SIG-M5 treated with dmso at 0.1 percent for 504 hours (cell line): ENCODE measurements at regions not wholly inside any gene's neighbourhood (a gene's known extent, or its start where the extent isn't known, plus 50 kb on each side); places are given as distances from the start of the nearest gene placed in this dataset.
"Not testable (repeated sequence)": the region's sequence is repeated elsewhere in the genome, so short reads cannot be mapped to it uniquely, and the experiment has no call there.

Experiments
- DNase-seq: peaks from one replicate; lab custom pipeline; 2025; ENCODE audit not compliant: unreplicated experiment; lab: John Stamatoyannopoulos, UW

DNA sequence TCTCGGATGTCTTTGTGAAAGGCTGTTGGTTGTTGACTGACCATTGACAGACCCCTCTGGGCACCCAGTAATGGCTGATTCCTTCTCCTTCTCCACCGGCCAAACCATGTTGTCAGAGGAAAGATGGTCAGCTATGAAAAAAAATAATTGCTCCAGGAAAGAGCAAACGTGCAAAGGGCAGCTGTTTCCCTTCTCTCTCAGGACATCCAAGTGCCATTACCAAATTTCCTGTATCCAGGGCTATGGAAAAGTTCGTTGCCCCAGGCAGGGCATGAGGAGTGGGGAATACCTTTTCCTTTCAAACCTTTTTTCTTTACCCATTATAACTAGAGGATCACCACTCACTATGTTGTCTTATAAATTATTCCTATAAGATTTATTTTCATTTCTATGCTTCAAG lies 321.5 kb upstream of the HNRNPA3 start:
- DNase-seq, result no peak

DNA sequence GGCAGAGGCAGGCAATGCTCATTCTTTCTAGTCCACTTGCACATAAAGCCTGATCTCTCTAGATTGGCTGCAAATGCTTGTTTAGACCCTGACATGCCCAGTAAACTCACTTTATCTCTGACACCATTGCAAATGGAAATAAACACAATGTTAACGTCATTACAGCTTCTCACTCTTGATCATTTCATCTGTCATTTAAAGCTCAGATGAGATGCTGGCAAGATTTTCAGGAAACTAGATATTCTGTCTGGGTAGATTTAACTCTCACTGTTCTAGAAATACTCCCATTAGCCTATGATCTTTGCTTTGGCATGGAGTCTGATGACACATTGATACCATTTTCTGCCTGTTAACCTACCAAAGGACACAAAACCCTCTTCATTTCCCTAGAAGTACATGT lies 320.7 kb upstream of the HNRNPA3 start:
- DNase-seq, result no peak

DNA sequence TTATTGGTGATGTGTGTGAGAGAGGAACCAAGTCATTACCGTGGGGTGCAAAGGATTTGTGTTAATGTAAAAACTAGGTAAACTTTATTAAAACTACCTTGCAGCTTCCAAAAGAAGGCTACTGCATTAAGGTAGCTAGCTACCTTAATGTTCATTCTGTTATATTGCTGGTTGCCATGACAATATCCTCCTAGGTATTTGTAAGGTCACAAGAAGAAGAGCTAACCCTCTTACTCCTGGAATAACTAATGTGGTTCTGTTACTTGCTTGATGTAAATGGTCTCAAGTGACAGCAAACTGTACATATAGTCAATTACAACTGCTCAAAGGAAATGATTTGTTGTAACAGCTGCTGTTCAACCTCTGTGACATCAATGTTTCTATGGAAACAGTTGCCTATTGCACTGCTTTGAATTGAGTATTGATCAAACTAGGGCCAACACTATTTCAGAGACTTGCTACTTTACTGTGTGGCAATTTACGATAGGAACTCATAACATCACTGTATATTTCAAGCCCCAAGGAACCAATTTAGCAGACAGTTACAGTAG lies 319.8 kb upstream of the HNRNPA3 start:
- DNase-seq, result no peak

DNA sequence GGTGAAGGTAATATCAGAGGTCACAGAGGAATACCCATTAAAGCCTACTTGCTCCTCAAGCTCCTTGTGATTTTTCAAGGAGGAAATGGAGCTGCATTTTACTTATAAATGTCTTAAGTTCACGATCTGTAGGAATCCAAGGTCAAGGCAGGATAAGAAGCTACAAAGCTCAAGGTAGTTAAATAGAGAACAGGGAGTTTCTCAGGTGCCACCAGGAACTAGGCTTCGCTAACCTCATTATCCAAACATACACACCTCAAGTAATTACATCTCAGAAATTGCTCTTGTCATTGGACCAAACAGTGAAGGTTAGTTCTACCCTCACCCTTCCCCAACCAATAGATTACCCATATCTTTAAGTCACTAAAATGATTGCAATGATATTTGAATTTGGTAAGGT lies 317.4 kb upstream of the HNRNPA3 start:
- DNase-seq, result no peak

DNA sequence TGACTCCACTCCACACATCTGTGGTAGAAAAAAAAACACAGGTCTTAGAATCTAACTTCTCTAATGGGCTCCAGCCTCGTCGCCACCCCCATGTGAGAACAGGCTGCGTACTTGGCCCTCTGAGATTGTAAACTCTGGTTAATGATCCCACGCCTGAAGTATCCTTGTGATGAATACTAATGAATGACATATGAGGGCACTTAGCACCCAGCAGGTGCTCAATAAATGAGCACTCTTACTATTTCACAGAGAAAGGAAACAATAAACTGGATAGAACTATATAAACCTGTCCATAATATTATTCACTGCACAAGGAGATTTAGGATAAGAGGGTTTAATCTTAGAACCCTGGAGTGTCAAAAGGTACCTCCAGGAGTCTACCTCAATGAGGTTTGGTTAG lies 310.1 kb upstream of the HNRNPA3 start:
- no peak for DNase-seq

DNA sequence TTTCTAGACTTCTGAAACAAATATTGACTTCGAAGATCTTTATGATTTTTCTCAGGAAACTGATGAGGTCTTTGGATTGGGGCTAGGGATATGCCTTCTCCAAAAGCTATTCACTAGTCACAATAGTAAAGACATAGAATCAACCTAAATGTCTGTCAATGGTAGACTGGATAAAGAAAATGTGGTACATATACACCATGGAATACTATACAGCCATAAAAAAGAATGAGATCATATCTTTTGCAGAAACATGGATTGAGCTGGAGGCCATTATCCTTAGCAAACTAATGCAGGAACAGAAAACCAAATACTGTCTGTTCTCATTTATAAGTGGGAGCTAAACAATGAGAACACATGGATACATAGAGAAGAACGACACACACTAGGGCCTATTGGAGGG lies 308.5 kb upstream of the HNRNPA3 start:
- not testable (repeated sequence) for DNase-seq

DNA sequence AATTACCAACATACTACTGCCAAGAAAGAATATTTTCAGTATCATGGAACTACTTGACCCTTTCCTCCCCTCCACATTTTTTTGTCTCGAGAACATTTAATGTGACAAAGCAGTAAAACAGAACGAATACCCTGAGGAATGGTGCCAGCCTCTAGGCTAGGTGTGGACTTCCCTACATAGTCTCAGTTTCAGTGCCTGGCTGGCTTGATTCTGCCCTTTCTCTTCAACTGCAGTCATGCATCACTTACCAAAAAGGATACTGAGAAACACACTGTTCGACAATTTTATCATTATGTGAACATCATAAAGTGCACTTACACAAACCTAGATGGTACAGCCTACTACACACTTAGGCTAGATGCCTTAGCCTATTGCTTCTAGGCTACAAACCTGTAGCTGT lies 305.3 kb upstream of the HNRNPA3 start:
- DNase-seq, result no peak

DNA sequence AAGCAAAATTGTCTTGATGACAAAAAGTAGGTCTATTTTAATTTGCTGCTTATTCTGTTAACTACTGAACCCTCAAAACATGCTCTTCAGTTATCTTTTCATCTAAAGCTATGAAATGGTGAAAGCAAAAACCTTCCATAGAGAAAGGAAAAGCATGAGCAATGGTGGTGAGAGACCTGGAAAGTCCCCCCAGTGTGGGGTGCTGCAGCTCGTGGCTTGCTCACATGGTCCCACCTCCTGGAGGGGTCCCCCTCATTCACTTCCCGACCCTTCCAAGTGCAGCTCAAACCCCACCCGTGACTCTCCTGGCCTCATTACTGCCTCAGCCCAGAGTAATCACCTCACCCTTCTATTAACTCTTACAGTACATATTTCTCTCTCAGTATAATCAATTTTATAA lies 301.8 kb upstream of the HNRNPA3 start:
- no peak for DNase-seq

DNA sequence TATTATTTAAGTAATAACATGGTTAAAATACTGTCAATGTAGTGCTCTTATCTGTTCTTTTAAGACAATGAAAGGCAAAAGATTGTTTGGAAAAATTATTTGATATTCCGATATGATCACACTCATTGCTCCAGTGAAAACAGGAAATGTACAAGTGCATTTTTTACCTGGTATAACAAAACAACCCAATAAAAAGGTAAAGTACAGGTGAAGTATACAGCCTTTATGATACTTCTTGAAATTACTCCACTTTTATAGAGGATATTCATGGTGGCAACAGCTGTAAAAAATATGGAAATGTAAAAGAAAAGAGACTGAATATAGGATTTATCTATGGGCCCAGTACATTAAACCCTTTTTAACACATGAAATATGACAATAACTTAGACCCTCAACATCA lies 298.6 kb upstream of the HNRNPA3 start:
- DNase-seq, result no peak

DNA sequence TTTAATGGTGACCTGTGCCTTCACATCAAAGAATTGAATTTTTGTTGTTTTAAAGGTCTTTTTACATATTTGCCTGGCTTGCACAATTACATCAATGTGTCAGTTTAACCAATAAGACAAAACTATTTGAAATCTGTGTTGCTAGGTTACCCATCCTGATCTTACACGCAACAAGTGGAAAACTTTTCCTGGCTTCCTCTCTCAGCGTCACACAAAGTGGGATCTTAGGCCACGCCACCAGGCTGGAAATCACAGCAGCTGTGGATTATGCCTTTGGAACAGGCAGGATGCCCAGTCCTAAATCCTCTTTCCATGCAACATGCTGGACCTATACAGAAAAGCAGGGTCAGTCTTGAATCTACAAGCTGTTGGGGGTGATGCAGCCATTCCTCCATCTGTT lies 298.2 kb upstream of the HNRNPA3 start:
- DNase-seq, result no peak

DNA sequence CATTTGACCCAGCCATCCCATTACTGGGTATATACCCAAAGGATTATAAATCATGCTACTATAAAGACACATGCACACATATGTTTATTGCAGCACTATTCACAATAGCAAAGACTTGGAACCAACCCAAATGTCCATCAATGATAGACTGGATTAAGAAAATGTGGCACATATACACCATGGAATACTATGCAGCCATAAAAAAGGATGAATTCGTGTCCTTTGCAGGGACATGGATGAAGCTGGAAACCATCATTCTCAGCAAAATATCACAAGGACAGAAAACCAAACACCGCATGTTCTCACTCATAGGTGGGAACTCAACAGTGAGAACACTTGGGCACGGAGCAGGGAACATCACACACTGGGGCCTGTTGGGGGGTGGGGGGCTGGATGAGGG lies 290.0 kb upstream of the HNRNPA3 start:
- DNase-seq, result not testable (repeated sequence)

DNA sequence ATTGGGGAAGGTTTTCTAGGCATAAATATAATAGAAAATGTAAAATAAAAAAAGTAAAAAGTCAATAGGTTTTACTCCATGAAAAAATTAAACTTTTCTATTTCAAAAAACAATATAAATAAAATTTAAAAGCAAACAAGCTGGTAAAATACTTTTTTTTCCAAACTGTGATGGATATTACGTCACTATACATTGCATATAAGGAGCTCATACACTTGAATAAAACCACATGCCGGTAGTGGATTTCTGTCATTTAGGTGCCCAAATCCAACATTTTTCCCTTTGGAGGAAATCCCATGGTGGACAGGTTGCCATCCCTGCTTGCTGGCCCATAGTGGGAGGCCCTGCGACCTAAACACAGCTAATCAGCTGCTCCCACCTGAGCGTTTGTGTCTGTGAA lies 289.4 kb upstream of the HNRNPA3 start:
- DNase-seq, result no peak

DNA sequence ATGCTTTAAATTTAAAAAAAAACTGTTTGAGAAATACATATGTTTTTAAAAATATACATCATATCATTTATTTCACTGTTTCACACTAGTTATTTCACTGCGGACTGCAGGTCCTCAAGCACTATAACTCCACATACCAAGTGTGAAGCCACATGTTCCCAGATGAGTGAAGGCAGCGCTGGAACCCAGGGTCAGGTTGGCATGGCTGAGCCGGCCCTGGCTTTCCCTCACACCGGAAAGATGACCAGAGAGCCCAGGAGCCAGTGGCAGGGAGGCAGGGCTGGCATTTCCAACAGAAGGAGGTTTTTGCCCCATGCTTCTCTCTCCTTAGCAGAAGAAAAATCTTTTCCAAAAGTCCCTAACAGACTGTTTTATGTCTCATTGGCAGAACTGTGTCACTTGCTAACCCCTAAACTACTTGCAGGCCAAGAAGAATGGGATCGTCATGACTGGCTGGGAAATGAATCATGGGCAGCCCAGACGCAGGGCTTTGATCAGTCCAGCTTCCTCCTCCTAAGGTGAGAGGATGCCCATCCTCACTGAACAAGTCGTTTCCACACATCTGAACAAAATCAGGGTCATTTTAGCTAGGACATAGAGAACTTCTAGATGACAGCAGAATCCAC lies 287.6 kb upstream of the HNRNPA3 start:
- no peak for DNase-seq

DNA sequence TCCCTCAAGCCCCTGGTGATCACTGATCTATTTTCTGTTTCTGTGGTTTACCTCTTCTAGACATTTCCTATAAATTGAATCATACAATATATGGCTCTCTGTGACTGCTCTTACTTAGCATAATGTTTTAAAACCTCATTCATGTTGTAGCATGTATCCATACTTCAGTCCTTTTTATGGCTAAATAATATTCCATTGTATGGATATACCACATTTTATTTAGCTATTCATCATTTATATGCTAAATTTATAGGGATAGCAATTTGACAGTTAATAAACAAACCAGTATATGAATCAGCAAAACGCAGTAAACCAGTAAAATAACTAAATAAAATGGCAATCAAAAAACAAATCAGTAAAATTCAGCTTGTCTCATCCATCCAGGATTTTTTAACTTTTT lies 286.1 kb upstream of the HNRNPA3 start:
- DNase-seq, result no peak

DNA sequence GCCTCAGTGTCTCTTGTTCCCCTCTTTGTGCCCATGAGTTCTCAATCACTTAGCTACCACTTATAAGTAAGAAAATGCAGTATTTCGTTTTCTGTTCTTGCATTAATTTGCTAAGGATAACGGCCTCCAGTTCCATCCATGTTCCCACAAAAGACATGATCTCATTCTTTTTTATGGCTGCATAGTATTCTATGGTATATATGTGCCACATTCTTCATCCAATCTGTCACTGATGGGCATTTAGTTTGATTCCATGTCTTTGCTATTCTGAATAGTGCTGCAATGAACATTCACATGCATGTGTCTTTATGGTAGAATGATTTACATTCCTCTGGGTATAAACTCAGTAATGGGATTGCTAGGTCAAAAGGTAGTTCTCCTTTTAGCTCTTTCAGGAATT lies 283.2 kb upstream of the HNRNPA3 start:
- DNase-seq, result not testable (repeated sequence)

DNA sequence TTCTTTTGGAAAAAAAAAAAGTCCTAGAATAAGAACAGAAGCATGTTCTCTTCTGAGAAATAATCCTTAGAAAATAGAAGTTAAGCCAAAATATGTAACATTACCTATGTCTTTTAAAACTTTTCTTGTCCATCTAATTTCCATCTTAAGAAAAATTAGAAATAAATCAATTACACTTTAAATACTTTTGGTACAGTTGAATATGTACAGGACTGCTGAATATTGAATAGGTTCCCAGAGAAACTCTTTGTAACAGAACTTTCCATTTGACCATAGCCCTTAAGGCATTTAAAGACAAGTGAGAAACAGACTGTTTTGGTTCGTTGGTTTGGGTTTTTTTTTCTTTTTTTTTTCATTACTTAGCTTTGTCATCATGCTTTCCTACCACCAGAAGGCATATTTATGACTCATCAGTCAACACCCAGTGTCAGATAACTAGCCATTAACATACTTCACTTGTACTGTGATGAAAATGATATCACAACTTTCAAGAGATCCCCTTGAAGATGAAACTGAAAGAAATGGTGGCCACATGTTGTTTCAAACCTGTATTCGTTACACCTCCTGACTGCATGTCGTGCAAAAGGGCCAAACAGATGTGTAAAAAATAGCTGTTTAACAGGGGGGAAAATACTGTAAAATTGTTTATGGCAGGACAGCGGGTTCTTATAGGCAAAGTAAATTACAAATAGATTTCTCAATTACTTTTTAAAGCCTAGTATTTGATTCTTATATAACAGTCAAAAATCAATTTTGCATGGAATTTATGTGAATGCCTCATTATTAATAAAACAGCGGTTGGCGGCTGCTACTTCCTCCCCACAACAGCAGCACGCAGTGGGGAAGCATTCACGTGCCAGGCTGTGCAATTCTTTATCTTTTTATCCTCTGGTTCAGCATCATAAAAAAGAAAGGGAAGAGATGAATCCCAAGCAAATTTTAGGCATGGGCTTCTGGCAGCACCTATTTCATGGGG lies 280.7 kb upstream of the HNRNPA3 start:
- peak; percentile 2 for DNase-seq

DNA sequence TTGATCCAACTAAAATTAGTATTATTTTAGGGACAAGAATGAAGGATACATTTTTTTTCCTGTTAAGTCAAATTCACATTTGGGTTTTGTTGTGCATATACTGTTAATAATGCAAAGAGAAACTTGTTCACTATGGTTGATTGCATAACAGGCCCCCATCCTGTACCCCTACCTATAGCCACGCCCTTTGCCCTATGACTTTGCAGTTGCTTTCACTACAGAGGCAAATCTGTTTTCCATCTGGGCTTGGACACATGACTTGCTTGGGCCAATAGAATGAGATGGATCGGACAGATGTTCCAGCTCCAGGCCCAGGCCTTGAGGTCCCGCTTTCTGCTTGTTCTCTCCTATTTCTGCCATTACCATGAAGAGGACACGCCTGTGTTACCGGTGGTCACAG lies 278.5 kb upstream of the HNRNPA3 start:
- peak; percentile 3 for DNase-seq

DNA sequence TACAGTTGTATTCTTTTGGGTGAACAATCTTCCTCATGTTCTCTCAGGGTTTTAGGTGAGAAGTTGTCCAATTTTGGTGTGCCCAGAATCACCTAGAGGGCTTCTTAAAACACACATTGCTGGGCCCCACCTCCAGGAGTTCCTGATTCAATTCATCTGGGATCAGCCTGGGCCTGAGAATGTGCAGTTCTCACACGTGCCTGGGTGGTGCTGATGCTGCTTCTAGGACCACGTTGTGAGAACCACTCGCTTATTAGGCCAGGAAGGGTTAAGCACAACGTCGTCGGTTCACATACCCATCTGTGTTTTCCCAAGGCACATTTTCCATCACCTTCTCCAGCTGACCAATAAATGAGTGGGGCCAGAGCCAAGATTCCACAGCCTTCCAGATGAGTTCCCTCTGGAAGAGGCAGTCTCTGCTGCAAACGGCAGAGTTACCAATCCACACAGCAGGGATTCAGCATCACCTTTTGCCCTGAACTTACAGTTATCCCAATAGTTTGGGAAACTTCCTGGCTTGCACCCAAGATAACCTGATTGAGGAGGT lies 277.7 kb upstream of the HNRNPA3 start:
- no peak for DNase-seq

DNA sequence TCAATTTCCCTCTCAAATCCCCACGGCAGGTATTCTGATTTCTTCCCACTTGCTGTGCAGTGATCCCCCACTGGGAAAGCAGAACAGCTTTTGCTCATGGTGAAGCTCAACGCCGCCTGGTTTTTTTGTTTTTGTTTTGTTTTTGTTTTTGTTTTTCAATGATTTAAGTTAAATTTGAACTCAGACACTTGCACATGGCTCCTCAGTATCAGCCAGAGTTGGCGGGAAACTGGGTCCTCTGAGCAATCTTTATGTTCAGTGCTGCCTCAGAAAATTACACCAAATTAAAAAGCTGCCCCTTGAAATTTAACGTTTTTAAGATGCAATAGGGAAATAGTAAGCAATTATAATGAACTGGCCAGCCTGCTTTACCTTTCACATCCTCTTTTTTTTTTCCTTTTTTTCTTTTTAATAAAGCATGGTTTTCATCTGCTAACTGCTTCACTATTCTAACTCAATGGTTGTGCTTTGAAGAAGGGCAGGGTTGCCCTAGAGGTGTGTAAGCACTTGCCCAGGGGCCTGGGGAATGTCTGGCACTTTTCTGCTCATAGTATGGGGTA lies 277.0 kb upstream of the HNRNPA3 start:
- peak; percentile 4 for DNase-seq

DNA sequence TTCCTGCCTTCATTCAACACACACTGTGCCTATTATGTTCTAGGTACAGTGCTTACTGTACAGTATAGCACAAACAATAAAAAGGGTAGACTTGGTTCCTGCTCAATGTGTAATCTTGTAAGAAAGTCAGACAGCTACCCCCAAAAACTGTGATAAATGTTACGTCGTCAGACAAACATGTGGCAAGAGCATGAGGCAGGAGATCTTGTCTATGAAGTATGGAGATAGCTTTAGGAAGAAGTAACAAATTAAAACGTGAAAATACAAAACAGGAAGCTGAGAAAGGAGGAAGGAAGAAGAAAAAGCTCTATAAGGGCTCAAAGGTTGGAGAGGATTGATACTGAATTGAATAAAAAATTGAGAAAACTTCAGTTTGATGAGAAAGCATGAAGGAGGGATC lies 276.2 kb upstream of the HNRNPA3 start:
- peak; percentile 30 for DNase-seq

DNA sequence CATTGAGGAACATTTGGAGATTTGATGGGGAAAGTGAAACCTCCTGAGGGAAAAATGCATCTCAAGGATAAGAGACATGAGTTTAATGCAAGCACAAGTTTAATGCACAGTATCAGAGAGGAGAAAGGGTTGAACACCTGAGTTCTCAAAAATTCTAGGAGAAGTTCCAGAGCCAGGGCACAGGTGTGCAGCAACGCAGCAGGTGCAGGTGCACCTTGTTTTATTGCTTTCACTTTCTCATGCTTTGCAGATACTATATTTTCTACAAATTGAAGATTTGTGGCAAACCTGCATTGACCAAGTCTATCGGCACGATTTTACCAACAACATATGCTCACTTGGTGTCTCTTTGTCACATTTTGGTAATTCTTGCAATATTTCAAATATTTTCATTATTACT lies 267.6 kb upstream of the HNRNPA3 start:
- no peak for DNase-seq

DNA sequence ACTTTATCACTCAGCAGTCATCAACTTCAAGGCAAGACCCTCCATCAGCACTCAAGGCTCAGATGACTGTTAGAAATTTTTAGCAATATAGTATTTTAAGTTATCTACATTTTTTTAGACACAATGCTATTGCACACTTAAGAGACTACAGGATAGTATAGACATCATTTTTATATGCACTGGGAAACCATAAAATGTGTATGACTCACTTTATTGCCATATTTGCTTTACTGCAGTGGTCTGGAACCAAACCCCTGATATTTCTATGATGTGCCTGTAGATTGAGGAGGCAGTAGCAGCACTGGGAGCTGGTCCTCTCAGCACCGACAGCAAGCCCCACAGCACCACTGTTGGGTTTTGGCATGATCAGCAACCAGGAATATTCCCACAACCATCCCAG lies 264.8 kb upstream of the HNRNPA3 start:
- DNase-seq, result no peak
